COLO829 (cell line): ENCODE measurements at regions not wholly inside any gene's neighbourhood (a gene's known extent, or its start where the extent isn't known, plus 50 kb on each side); places are given as distances from the start of the nearest gene placed in this dataset.
"Not testable (repeated sequence)": the region's sequence is repeated elsewhere in the genome, so short reads cannot be mapped to it uniquely, and the experiment has no call there.

Experiments
- DNase-seq: peaks from one replicate; pipeline ENCODE4 v3.0.0; 2012; ENCODE audit warnings: low spot score

DNA sequence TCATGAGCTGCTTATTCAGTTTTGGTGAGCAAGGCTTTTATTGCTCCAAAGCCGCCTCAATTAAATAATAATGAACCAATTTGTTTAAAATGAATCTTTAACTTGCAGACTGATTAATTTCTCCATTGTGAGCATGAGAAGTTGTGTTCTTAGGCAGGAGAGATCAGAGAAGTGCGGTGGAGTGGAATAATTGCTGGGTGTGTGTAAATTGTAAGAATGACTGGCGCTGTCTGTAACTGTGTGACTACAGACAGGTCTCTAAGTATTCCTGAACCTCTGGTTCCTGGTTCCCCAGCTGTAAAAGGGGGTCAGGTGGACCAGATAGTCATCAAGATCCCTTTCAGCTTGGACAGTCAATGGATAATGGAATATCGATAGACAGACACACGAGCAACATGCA is 98.0 kb upstream of the EFEMP1 start:
- no peak for DNase-seq

DNA sequence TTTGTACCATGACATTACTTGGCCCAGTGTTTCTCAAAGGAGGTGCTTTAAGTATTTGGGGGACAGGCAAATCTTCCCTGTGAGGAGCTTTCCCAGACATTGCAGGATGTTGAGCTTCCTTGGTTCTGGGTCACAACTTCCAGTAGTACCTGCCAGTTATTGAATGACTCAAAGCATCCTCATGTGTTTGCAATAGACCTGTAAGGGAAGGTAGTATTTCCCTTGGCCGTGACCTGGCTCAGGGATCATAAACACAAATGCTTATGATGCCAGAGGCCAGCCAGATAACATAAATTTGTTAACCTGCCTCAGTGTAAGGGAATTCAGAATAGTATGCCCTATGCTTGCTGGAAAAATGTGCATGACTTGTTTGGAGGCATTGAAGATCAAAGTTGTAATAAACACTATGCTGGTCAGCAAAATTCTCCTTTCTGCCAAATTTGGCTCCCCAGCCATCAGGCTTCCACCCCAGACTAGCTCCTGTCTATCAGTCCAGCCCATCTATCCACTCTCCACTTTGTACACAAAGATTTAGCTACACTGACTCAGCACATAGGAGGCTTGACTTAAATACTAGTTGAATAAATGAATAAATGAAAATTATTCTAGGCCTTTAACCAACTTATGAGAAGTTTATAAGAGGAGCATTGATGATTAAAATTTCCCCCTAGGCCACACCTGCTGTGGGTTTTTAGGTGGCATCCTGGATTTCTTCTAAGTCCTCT is 102.0 kb upstream of the EFEMP1 start:
- no peak for DNase-seq

DNA sequence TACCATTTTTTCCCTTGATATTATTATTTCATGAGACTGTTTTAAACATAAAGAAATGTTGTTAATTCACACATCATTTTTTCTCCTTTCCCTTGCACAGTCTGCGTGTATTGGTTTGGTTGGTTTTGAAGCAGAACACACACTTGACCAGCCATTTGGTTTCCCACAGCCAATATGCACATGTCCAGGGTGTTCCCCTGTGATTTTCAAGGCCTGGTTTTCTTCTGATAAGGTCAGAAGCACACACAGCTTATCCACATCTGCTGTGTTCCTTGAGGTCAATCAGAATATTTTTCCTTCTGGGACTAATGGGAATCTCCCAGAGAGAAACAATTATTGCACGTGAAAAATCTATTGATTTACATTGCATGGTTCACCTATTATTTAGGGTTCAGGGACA is 103.2 kb upstream of the EFEMP1 start:
- no peak for DNase-seq

DNA sequence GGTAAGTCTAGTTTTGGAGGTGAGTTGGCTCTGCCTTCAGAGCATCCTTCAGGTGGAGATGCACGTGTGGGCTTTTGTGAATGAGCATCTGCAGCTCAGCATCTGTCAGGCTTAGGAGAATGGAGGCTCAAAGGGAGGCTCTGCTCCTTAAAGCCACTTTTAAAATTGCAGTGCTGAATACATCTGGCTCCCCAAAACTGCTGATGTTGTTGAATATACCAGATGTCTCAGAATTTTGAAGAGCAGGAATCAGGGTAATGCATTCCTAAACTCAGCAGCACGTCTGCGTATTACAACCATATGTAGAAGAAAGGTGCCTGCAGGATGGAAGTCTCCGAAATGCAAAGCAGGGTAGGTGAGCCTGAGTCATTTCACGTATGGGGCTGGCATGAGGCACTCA is 106.5 kb upstream of the EFEMP1 start:
- no peak for DNase-seq

- no peak for DNase-seq
Measured at GRCh38 chr2:56030901-56031300, 107.3 kb upstream of the EFEMP1 start.

- no peak for DNase-seq
Measured at GRCh38 chr2:56034258-56034657, 110.7 kb upstream of the EFEMP1 start.

DNA sequence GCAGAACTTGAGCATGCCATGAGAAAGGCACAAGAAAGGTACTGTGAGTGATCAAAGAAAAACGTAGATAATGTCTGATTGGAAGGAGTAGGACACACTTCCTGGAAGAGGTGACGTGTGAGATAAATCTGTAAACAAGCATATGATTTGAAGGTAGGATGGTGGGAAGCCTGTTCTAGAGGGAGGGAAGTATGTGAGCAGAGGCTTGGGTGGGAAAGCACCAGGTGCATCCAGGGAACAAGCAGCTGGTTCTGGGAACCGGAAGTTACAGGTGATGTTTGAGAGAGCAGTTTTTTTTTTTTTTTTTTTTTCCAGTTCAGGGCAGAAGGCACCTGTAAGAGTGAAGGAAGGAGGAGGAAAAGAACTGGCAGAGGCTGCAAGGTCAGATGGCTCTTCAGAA is 116.6 kb upstream of the EFEMP1 start:
- no peak for DNase-seq

DNA sequence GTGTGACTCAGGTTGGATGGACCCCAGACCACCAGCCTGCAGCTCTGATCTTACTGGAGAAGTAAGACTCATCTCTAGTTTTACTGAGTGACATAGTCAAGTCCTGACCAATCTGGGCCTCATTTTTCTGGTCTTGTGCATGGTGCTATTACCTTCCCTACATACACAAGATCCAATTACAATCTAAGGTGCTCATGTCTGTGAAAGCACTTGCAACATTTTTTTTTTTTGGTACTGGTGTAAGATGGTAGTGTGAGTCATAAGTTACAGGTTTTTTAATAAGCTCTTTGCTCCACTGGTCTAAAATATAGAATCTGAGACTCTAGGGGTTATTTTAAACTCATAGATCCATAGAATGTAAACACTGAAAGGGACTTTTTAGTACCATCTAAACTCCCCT is 117.3 kb upstream of the EFEMP1 start:
- DNase-seq = no peak

DNA sequence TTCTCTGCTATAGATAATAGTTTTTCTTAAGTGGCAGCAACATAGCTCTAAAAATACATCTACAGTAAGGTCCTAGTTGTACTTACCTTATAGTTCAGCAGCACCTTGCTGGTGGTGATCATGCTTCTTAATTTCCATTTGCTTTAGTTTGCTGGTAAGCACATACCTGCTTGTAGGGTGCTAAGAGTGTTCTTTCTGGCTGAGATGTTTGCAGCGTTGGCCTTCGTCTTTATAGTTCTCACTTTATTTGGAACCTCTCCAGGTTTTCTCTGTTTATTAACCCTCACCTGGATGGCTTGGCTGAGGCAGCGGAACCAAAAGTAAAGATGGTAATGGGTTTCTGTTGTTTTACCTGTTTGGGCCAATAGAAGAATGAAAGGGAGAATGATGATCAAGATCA is 123.6 kb upstream of the EFEMP1 start:
- no peak for DNase-seq

GRCh38 chr2:56049233-56049845 is 125.8 kb upstream of the EFEMP1 start:
- DNase-seq = no peak

- no peak for DNase-seq
Measured at GRCh38 chr2:56053679-56054078, 130.1 kb upstream of the EFEMP1 start.

GRCh38 chr2:56055405-56055804 is 128.4 kb upstream of the CCDC85A start:
- DNase-seq = no peak

DNA sequence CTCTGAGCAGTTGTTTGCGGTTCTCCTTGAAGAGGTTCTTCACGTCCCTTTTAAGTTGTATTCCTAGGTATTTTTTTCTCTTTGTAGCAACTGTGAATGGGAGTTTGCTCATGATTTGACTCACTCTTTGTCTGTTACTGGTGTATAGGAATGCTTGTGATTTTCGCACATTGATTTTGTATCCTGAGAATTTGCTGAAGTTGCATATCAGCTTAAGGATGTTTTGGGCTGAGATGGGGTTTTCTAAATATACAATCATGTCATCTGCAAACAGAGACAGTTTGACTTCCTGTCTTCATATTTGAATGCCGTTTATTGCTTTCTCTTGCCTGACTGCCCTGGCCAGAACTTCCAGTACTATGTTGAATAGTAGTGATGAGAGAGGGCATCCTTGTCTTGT is 122.5 kb upstream of the CCDC85A start:
- DNase-seq = not testable (repeated sequence)

- no peak for DNase-seq
Measured at GRCh38 chr2:56068746-56069145, 115.0 kb upstream of the CCDC85A start.

- peak; percentile 15 for DNase-seq
Measured at GRCh38 chr2:56077359-56077915, 106.4 kb upstream of the CCDC85A start.

- DNase-seq = no peak
Measured at GRCh38 chr2:56082665-56083064, 101.1 kb upstream of the CCDC85A start.

DNA sequence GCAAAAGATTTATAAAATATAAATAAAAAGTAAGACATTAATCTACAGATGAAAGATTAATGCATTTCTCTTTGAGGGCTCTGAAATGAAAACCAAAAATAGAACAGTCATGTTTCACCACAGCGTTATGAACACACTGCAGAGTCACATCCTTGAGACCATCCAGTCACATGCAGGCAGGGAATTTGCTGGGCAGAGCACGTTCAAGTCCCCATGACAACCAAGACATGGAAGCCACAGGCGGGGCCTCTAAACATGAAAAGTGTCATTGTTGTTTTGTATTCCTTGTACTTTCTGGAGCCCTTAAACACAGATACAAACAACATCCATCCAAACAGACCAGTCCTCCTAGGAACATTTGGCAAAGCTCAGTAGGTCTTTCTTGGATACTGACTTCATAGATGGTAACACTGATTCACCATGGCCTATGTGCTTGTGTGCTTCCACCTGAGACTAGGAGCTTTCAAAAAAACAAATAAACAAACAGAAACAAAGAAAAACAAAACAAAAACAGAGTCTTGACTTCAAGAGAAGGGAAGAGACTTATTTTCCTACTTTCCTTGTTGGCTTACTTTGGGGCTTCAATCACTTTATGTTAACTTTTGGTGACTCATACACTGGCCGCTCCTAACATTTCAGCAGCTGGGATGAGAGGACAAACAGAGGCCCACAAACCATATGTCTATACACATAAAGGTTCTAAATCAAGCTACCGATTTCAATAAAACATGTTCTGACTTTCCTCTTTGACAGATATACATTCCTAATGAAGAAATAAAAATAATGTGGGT is 99.5 kb upstream of the CCDC85A start:
- DNase-seq = peak; percentile 27

- DNase-seq = no peak
Measured at GRCh38 chr2:56086336-56086735, 97.5 kb upstream of the CCDC85A start.

DNA sequence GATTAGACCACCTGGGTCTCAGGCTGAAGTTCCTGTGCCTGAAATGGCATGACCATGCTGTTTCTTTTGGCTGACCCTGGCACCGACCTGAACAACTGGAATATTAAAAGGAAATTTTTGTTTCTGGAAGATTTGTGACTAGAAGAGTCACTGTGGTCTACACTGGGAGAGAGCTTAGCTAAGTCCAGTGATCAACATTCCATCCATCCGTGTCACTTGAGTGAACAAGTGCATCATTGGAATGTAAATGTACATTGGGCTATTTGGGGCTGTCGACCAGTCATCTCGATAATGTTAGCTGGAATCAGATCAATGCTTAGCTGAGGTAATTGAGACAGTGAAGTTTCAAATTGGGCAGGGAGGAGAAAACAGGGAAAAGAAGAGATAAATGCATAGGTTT is 95.4 kb upstream of the CCDC85A start:
- no peak for DNase-seq

DNA sequence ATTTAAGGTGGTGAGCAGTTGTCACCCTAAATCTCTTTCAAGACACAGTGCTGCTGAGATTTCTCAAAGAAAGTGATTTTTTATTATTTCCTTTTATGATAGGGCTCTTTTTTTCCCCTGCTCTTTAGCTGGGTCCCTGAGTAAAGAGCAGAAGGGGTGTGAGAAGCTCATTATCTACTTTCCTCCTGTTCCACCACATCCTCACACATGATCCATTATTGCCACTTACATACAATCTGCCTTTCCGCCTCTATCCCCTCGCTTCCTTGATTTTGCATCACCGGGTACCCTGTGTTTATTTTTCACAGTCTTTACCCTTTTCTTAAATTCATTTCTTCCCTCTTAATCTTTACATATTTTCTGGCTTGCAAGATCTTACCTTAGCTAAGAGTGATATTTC is 93.9 kb upstream of the CCDC85A start:
- DNase-seq = no peak

DNA sequence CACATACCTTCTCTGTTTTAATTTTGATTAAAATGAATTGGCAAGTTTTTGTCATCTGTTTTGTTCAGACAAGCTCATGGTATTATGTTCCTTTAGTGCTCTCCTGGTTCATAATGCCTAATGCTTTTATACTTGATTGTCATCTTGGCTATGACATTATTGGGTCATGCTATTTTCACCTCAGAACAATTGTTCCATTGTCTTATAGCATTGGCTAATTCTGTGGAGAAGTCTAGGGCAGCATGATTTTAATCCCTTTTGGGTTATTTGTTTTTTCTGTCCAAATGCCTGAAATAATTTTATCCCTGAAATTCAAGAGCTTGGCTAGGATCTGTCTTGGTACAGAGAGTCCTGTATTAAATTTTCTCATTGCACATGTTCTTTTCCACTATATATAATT is 83.8 kb upstream of the CCDC85A start:
- peak; percentile 10 for DNase-seq

DNA sequence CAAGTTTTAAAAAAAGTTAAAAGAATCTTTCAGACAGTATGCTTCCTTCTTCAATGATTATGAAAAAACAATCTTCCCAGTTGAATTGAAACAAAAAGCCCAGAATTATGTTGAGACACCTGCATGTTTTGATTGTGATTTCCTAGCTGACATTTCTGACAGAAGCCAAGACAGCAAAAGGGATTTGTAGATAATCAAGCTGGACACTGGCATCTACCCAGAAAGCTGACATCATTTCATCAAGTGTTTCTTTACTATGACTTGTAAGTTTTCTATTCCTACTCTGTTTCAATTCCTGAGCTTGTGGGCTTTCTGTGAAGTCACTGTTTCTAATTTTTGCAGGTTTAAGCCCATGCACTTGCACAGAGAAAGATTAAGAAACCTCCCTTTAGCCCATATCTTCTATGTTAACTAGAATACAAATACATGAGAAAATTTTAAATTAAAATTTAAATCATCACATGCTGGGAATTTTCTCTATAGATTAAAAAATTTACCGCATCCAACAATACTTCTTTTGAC is 82.9 kb upstream of the CCDC85A start:
- DNase-seq = no peak

- no peak for DNase-seq
Measured at GRCh38 chr2:56102098-56102497, 81.7 kb upstream of the CCDC85A start.
